ENCODE measurements at regions not wholly inside any gene's neighbourhood (a gene's known extent, or its start where the extent isn't known, plus 50 kb on each side); places are given as distances from the start of the nearest gene placed in this dataset.
"Not testable (repeated sequence)": the region's sequence is repeated elsewhere in the genome, so short reads cannot be mapped to it uniquely, and the experiment has no call there.

DNA sequence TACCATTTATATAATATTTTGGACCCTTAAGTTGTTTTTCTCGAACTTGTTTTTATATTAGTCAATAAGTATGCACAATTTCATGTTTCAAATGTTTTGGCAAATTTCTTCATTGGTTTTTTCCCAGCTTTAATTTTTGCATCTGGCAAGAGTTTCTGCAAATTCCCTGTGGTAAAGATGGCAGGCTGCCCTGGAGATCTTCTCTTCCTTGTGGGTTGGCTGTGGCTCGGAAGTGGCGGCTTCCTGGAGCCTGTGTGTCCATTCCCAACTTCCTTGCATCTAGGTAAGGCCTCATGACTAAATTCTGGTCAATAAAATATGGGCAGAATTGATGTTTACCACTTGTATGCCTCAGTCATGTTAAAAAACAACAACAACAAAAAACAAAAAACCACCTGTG lies 818.6 kb downstream of the EPHA4 start:
- no peak for DNase-seq

DNA sequence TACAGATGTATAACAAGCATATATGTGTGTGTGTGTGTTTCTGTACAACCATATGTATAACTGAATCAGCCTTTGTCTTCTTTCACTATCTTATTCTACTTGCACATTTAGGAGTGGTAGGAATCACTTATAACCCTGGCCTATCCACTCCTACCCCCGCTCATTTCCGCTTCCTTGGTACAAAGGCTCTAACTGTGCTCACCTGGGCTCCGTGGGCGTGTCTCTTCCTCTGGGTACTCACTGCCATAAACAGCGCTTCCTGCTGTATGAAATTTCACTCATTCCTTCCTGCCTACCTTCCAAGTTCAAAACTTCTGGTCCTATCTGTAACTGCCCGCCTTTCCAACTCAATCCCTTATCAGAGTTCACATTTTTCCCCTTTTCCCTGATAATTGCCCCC lies 815.5 kb downstream of the EPHA4 start:
- no peak for DNase-seq

DNA sequence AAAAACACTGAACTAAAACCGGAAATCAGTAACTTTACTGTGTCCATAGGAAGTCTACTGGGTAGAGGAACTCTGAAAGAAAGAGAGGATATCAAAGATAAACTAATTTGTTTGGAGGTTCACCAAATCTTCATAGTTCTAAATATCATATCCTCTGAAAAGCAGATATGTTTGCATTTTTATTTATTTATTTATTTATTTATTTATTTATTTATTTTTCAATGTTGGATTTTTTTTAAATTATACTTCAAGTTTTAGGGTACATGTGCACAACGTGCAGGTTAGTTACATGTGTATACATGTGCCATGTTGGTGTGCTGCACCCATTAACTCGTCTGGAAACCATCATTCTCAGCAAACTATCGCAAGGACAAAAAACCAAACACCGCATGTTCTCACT lies 813.7 kb downstream of the EPHA4 start:
- not testable (repeated sequence) for DNase-seq

DNA sequence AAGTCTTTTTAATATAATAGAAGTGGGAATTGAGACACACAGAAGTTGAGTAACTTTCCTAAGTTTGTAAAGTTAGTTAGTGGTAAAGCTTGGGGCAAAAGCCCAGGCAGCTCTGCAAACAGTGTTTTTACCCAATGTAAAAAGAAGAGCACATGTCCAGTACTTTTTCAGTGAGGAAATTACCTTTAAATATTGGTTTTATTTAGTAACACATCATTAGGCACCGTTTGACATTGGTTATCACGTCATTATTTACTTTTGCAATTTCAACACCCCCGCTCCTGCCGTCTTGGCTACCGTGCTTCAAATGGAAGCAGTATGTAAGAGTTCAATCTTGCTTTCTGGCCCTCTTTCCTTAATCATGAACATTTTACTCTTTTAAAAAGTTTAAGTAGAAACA lies 807.9 kb downstream of the EPHA4 start:
- DNase-seq = no peak

DNA sequence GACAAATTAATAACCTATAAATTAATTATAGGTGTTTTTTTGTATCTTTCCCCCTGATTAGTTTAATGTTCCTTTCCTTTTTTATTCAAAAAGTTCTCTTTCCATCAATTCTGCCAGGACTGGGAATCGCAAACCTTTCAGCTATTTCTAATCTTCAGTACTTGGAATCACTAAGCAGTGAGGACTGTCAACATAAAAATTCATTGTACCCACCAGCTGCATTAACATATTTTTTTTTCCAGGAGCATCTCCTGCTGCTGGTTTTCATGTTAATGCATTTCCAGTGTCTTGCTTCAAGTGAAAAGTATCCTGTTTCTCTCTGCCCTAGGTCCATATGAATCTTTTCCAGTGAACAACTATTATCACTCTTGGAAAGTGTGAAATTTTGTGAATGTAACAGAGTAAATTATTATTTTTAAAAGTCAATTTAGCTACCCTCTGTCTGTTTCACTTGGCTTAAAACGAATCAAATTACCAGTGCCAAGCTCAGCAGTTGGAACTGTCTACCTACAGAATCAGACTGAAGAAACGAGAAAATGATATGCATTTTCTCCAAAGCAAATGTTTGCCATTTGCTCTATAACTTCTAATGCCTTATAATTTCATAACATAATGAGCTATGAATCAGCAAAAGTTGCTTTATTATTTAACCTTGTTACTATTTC lies 804.4 kb downstream of the EPHA4 start:
- no peak for DNase-seq

DNA sequence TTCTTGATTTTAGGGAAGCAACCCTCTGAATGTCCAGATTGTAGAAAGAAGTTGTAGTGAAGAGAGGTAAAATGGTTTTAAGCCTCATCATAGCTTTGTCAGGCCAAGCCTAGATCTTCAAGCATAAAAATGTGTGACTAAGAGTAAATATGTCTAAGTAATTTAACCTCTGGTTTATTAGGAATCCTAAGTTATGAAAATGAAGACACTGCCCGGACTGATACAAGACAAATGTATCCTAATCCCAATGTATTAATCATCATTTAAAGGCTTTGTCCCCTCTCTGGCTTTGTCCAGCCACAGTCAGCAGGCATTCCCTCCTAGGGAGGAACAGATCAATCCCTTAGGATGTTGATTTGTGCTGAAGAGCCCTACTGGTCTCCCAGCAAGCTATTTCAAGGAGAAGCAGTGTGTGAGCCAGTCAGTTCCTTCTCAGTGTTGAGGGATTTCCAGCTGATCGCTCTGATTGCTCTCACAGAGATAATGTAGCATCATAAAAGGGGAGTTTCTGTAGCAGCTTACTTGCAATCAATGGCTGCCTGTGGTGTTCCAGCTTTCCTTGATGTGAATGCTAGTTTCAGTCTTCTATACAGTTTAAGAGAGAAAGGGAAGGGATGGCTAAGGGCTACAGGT lies 796.1 kb downstream of the EPHA4 start:
- no peak for DNase-seq

DNA sequence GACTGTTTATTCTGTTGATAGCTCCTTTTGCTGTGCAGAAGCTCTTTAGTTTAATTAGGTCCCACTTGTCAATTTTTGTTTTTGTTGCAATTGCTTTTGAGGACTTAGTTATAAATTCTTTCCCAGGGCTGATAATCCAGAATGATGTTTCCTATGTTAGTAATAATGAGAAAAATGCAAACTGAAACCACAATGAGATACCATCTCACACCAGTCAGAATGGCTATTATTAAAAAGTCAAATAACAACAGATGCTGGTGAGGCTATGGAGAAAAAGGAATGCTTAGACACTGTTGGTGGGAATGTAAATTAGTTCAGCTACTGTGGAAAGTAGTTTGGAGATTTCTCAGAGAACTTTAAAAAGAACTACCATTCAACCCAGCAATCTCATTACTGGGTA lies 793.0 kb downstream of the EPHA4 start:
- not testable (repeated sequence) for DNase-seq

DNA sequence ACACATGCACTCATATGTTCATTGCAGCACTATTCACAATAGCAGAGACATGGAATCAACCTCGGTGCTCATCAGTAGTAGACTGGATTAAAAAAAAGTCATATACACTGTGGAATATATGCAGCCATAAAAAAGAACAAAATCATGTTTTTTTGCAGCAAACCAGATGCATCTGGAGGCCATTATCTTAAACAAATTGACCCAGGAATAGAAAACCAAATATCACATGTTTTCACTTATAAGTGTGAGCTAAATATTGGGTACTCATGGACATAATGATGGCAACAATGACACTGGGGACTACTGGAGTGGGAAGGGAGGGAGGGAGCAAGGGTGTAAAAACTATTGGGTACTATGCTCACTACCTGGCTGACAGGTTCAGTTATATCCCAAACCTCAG lies 792.6 kb downstream of the EPHA4 start:
- DNase-seq = no peak

DNA sequence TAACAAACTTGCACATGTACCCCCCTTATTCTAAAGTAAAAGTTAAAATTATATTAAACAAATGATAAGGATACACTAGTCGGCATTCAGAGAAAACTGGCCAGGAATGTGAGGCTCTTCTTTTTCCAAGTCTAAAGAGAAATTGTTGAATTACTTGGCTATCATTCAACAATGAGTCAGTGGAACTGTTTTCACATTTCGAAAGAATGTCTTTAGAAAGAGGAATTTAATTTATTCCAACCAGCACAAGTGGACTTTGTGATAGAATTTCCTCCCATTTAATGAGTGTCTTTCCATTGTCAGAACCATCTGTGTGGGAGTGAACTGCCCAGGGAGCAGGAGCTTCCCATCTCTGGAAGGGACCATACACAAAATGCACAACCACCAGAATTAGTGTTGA lies 792.2 kb downstream of the EPHA4 start:
- DNase-seq = no peak

DNA sequence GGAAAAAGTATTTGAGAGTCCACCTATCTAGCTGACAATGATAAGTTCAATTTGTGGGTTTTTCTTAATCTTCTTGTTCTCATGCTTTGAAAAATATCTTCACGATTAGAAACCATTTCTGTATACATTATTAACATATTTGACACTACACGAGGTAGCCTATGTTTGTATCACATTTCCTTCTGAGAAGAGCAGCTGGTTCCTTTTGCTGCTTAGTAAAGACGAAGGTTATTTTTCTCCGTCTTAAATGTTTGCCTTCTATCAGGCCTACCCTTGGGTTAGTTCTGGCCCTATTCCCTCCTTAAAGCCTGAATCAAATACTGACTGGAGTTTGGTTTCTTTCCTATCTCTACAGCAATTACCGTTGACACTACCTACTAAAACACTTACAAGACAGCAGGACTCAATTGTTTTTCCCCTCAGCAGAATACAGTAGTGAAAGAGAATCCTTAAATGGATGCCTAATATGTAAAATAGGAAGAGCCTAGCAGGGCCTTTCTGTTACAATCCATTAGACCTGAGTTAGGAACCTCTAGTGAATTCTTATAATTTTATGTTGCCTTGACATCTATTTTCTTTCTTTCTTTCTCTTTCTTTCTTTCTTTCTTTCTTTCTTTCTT lies 790.4 kb downstream of the EPHA4 start:
- DNase-seq = no peak

DNA sequence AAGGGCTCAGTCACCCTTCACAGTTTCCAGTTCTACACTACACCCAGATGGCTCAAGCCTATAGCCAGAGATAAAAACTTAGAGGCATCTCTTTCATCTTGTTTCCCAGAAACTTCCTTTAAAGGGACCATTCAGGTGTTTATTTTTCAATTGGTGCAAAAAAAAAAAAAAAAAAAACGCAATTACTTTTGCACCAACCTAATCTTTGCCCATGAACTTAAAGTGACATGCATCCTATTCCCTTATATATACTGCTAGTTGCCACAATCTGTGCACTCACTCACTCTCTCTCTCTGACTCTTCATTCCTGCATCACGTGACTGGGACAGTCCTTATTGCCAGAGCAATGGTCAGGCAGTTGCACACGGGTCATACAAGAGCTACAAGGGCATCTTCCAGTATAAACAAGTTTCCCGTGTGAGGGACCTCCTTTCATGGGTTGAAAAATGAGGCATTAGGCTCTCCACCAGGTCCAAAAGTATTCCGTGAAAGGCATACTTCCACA lies 789.4 kb downstream of the EPHA4 start:
- no peak for DNase-seq

DNA sequence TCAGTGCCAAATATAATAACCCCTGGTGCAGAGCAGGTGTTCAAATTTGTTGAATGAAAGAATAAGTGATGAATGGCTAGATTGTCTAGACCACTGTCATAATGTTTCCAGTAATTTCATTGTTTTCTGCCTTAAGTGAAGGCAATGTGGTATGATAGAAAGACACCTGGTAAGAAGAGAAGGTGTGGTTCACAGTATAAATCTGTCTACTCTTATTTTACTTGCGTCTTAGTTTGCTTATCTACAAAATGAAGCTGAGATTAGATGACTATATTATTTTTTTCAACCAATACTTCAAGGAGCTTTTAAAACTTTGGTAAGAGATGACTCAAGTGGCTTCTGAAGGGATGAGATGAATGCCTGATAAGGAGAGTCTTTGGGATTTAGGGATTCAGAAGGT lies 788.4 kb downstream of the EPHA4 start:
- DNase-seq = no peak

DNA sequence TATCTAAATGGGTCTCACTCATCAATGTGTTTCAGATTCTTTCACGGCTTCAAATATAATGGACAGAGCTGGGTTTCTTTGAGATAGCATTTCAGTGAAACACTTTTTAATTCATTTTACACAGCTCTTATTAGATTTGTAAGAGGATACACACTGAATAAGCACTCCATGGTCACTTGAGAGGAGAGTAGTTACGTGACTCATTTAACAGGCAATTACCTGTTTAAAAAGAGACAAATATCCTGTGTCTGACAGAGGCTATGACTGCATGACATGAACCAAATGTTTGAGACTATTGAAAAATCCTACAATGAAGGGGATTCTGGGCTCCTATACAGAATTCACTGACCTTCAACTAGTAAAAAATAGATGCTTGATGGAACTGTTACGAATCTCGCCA lies 786.9 kb downstream of the EPHA4 start:
- DNase-seq = no peak

DNA sequence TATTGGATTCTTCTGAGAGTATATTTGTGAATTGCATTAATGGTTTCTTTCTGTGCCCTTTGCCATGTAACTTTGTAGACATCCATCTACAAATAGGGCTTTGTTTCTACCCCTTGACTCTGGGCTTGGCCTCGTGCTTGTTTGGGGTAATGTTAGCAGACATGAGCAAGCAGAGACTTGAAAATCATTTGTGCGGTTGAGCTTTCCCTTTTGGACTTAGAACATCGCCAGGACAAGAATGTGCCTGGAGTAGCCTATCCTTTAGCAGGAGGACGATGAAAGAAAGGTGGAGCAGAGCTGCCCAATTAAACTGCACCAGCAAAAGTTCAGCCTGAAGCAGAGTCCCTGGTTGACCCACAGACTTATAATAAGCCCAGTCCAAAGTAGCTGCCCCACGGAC lies 785.9 kb downstream of the EPHA4 start:
- DNase-seq = no peak

DNA sequence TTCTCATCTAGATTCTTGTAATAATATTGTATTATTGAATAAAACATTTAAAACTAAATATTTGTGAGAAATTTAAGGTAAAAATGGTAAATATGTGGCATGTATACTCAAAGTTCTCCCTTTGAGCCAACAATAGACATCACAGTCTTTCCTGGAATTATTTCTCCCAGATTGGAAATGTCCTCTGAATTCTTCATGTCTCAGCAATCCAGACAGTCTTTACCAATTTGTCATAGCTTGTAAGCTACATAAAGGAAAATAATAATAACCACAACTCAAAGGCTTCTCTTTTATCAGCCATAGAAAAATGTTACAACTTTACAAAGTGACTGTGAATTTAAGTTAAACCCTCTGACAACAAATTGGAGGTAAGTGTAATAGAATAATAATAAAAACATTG lies 784.9 kb downstream of the EPHA4 start:
- DNase-seq = no peak

DNA sequence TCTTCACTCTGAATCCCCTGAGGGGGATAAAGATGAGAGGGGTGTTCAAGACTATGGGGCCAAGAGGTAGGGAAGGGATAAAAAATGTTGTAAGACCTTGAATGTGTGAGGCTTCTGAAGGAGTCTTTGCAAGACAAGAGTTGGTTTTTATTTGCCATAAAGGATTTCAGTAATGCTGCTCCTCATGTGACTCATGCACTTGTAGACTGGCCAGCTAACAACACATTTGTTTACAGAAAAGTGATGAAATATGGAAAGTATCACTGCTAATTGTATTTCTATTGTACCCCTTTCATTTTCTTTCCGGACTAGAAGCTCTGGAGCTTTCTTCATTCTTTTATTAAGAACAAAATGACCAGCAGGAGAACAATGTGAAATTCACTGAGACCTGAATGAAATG lies 782.1 kb downstream of the EPHA4 start:
- no peak for DNase-seq

DNA sequence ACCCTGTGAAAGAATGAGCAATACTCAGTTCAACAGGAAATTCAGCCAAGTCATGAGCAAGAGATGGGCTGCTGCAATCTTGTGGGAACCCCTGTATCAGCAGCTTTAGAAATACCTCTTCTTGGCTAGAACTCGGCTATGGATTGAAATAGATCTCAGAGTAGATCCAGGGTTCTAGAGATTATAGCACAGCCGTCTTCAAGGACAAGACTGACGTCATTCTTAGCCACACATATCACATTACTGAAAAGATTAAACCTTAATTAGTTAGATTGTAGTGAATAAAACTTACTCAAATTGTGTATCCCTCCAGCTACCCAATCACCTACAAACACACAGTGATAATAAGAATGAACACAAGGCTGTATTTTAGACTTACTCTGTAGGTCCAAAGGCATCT lies 776.4 kb downstream of the EPHA4 start:
- DNase-seq = no peak

DNA sequence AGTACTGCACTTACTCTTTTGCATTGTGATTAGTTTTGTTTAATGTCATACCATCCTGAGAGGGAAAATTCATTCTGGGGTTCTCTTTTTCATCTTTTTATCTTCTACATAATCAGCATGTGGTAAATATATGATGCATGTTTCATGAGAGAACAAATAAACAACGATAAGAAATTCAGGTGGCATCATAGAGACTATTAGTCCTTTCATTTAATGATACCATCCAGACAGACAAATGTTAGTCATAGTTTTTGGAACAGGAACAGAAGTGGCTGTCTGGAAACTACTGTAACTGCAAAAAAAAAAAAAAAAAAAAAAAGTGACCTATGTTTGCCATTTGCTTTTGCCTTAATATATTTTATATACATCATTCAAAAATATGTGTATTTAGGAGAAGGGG lies 761.0 kb downstream of the EPHA4 start:
- no peak for DNase-seq

DNA sequence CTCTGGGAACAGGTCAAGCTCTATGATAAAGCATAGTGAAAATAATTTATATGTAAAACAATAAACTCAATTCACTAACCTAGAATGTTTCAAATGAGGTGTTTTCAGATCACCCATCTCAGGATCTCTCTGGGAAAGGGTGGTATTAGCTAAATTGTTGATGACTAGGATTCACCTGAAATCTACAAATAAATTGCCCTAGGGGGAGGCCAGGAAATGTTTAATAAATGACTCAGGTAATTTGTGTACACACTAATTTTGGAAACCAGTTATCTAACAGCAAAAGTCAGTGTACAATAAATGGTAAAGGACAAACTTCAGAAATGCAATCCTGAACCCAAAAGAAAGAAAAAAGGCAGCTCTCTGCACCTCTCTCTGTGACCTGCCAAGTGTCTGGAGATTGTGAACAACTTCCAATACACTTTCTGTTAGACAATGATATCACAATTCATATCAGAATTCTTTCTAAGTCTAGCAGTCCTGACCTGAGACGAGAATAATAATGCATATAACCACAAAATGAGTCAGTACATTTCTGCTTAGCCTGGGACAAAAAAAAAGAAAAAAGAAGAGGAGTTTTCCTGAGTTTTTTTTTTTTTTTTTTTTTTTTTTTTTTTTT lies 760.0 kb downstream of the EPHA4 start:
- no peak for DNase-seq

DNA sequence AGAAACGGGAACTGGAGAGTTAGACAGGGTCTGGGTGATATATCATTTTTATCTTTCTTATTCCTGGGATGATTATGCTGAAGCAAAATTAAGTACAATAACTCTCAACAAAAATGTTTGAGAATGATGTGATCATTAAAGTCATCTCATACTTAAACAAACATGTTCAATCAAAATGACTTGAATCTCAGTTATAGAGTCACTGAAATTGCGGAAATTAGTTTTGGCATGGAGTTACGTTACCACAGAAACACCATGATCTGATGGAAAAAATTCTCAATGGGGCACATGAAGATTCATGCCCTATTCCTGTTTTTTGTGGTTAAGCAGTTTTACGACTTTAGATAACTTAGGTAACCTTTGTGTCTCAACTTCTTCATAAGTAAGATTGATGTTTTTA lies 757.7 kb downstream of the EPHA4 start:
- no peak for DNase-seq

DNA sequence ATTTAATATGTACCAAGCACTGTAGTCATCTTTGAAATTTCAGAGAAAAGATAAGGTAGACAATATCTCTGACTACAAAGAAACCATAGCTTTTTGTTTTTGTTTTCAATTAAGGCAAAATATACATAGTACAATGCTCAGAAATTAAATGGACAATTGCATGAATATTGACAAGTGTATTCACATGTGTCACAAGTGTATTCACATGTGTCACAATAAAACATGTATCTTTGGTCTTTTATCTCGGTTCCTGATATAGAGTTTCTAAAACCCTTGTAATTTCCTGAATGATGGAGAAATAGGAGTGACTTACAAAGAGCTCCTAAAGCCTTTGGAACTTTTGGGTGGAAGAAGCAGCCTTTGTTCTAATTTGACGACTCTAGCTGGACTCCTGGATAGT lies 756.4 kb downstream of the EPHA4 start:
- DNase-seq = no peak

DNA sequence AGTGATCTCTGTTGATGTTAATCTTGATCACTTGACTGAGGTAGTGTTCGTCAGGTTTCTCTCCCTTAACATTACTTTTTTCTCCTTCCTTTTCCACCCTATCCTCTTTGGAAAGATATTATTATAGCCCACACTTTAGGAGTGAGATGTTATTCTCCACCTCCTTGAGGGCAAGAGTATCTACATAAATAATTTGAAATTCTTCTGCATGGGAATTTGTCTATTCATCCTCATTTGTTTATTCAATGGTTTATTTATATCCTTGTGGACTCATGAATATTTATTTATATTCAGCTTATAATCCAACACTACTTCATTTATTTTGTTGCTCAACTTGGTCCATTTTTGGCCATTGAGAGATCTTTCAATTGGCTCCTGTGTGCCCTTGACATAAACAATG lies 750.4 kb downstream of the EPHA4 start:
- DNase-seq = no peak

DNA sequence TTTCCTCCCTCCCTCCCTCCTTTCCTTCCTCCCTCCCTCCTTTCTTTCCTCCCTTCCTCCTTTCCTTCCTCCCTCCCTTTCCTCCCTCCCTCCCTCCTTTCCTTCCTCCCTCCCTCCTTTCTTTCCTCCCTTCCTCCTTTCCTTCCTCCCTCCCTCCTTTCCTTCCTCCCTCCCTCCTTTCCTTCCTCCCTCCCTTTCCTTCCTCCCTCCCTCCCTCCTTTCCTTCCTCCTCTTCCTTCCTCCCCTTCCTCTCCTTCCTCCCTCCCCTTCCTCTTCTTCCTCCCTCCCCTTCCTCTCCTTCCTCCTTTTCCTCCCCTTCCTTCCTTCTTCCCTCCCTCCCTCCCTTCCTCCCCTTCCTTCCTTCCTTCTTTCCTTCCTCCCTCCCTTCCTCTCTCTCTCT lies 748.5 kb downstream of the EPHA4 start:
- not testable (repeated sequence) for DNase-seq

DNA sequence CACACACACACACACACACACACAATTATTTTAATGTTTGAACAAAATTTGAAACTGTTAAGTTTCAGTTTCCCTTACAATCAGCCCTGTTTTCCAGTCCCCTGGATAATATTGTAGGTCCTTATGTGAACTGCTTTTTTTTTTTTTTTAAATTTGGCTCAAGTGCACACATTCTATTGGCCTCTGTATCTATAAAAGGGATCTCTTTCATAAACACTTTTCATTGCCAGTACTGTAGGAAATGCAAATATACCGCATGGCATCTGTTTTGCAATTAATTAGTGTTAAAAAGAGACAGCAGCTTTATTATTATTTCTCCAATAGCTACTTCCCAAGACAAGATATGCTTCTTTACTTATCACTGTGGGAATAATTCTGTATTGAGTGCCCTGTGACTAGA lies 738.7 kb downstream of the EPHA4 start:
- DNase-seq = no peak

Measured in T-helper 9 cell (primary cell).